Activated CD8-positive, alpha-beta memory T cell treated with anti-CD3 and anti-CD28 coated beads for 48 hours (primary cell): ENCODE measurements at regions not wholly inside any gene's neighbourhood (a gene's known extent, or its start where the extent isn't known, plus 50 kb on each side); places are given as distances from the start of the nearest gene placed in this dataset.
"Not testable (repeated sequence)": the region's sequence is repeated elsewhere in the genome, so short reads cannot be mapped to it uniquely, and the experiment has no call there.

Experiments used
- DNase-seq, 3 experiments: peaks; one replicate each; pipeline ENCODE4 v3.0.0-alpha.2; 2020; ENCODE audit warnings: low read depth in 2 of 3, low spot score in 2 of 3

- no peak for DNase-seq
Observed at GRCh38 chr3:170657312-170657711, 71.4 kb upstream of the SLC7A14 start.

GRCh38 chr3:170656284-170656683 is 70.4 kb upstream of the SLC7A14 start:
- DNase-seq, result no peak

- no peak for DNase-seq
Observed at GRCh38 chr3:170653801-170654200, 67.9 kb upstream of the SLC7A14 start.

GRCh38 chr3:170651260-170651845 is 65.5 kb upstream of the SLC7A14 start:
- DNase-seq, result no peak

GRCh38 chr3:170650557-170650956 is 64.7 kb upstream of the SLC7A14 start:
- not testable (repeated sequence) for DNase-seq

GRCh38 chr3:170644711-170645110 is 58.8 kb upstream of the SLC7A14 start:
- DNase-seq, result no peak

- no peak for DNase-seq
Observed at GRCh38 chr3:170643831-170644230, 58.0 kb upstream of the SLC7A14 start.

- no peak for DNase-seq
Observed at GRCh38 chr3:170642882-170643601, 57.2 kb upstream of the SLC7A14 start.

GRCh38 chr3:170641510-170642236 is 55.8 kb upstream of the SLC7A14 start:
- no peak for DNase-seq

- DNase-seq, result no peak
Observed at GRCh38 chr3:170640737-170641171, 54.9 kb upstream of the SLC7A14 start.

GRCh38 chr3:170638988-170639387 is 53.1 kb upstream of the SLC7A14 start:
- no peak for DNase-seq

GRCh38 chr3:170637306-170637705 is 51.4 kb upstream of the SLC7A14 start:
- no peak for DNase-seq

- no peak for DNase-seq
Observed at GRCh38 chr3:170636400-170636973, 50.6 kb upstream of the SLC7A14 start.
